BE2C (cell line): ENCODE measurements at regions not wholly inside any gene's neighbourhood (a gene's known extent, or its start where the extent isn't known, plus 50 kb on each side); places are given as distances from the start of the nearest gene placed in this dataset.

ENCODE experiments used
- DNase-seq: peaks from one replicate; pipeline ENCODE4 v3.0.0-alpha.2; 2020
- H3K27me3 ChIP-seq: fragments of 250-450 bp; sonication (Bioruptor Pico); 2 replicates; pipeline ENCODE4 v1.5.1; 2020; ENCODE audit warnings: mild to moderate bottlenecking
- H3K36me3 ChIP-seq: fragments of 250-450 bp; sonication (Bioruptor Pico); 2 replicates; pipeline ENCODE4 v1.5.1; 2020; ENCODE audit warnings: mild to moderate bottlenecking
- H3K4me1 ChIP-seq: fragments of 250-450 bp; sonication (Bioruptor Pico); 2 replicates; pipeline ENCODE4 v1.5.1; 2020
- H3K4me3 ChIP-seq: 2 replicates; pipeline ENCODE4 v1.5.1; 2011; ENCODE audit warnings: low read depth, low read length
- H3K9me3 ChIP-seq: fragments of 250-450 bp; sonication (Bioruptor Pico); 2 replicates; pipeline ENCODE4 v1.5.1; 2020
- TF ChIP-seq, protein P1 (sequence below): IDR thresholded peaks from 2 replicates; pipeline ENCODE4 v1.5.1; 2012; ENCODE audit warnings: mild to moderate bottlenecking, low read depth, low read length

DNA sequence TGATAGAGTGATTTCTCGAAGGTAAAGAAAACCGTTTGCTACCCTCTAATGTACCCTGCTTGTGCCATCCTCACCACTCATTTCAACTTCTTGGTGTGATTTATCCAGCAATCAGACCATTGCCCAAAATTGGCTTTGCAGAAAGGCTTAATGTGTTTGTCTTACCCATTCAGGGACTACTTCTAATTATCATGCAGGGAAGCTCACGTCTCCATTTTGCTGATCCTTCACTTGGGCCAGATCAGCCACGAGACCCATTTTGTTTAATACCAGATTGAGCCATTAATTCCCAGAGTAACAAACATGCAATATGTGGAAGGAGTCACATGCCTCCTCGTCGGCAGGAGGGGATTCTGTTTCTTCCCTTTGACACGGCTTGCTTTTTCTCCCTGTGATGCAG is 51.1 kb upstream of the CRY1 start:
- Histone ChIP-seq H3K4me3 (no peak overlapping the region), H3K9me3 (no peaks in the 10 kb centered on the region), H3K27me3 (0 out of 2 replicates have a peak, but pooled peaks cover 4% of the 10 kb centered on the region), H3K4me1 (no peaks in the 10 kb centered on the region; the same call in 1 of the 2 replicates), H3K36me3 (no peaks in the 10 kb centered on the region)
- TF ChIP-seq, protein P1, sequence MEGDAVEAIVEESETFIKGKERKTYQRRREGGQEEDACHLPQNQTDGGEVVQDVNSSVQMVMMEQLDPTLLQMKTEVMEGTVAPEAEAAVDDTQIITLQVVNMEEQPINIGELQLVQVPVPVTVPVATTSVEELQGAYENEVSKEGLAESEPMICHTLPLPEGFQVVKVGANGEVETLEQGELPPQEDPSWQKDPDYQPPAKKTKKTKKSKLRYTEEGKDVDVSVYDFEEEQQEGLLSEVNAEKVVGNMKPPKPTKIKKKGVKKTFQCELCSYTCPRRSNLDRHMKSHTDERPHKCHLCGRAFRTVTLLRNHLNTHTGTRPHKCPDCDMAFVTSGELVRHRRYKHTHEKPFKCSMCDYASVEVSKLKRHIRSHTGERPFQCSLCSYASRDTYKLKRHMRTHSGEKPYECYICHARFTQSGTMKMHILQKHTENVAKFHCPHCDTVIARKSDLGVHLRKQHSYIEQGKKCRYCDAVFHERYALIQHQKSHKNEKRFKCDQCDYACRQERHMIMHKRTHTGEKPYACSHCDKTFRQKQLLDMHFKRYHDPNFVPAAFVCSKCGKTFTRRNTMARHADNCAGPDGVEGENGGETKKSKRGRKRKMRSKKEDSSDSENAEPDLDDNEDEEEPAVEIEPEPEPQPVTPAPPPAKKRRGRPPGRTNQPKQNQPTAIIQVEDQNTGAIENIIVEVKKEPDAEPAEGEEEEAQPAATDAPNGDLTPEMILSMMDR = no peak
- no peak for DNase-seq

DNA sequence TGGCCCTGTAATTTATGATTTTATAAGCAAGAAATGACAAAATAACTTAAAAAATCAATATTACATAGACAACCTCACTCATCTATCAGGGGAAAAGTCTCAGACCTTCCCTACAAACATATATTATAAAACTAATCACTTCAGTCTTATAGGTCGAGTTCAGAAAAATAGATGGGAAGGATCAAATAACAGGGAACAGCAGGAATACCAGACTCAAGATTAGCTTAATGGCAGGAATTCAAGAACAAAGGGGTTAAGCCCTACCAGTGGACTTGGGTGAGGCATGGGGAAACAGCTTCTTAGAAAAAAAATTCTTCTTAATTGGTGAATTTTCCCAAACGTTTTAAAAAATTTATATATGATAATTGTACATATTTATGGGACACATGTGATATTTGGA is 51.6 kb upstream of the CRY1 start:
- Histone ChIP-seq H3K36me3 (no peaks in the 10 kb centered on the region), H3K9me3 (no peaks in the 10 kb centered on the region), H3K4me1 (no peaks in the 10 kb centered on the region), H3K27me3 (0 out of 2 replicates have a peak, but pooled peaks cover 4% of the 10 kb centered on the region), H3K4me3 (no peak overlapping the region)
- TF ChIP-seq, protein P1 = no peak
- no peak for DNase-seq

DNA sequence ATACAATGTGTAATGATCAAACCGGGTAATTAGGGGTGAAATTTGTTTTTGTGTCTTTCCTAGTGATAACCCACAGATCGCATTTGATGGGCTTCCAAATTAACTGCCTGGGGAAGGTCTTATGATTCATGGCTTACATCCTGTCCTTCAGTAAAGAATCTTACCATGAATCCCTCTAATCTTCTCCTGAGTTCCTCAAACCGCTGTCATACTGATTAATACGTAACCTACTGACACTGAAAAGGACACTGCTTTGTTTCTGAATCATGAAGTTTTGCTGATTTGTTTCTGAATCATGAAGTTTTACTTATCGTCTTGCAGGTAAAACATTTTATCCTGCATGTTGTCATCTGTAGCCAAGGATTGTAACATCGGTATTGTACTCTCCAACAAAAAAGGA is 52.0 kb upstream of the CRY1 start:
- TF ChIP-seq, protein P1 = no peak
- H3K4me3 ChIP-seq = no peak overlapping the region
- no peaks in the 10 kb centered on the region for H3K36me3 ChIP-seq
- no peak for DNase-seq
- no peaks in the 10 kb centered on the region for H3K9me3 ChIP-seq
- no peaks in the 10 kb centered on the region for H3K4me1 ChIP-seq
- H3K27me3 ChIP-seq = 0 out of 2 replicates have a peak, but pooled peaks cover 4% of the 10 kb centered on the region

DNA sequence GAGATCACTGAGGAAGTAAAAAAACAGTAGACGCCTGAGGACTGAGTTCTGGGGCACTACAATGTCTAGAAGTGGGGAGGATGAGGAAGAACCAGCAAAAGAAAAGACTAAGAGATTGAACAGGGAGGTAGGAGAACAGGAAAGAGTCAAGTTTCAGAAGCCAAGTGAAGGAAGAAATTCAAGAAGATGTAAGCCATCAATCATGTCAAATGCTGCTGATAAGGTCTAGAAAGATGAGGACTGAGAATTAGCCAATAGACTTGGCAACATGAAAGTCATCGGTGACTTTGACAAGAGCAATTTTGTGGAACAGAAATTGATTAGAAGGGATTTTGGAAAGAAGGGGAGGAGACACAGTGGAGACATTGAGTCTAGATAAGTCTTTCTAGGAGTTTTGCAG is 54.8 kb upstream of the CRY1 start:
- no peak for DNase-seq
- Histone ChIP-seq H3K4me3 (no peak overlapping the region), H3K4me1 (no peaks in the 10 kb centered on the region), H3K36me3 (no peaks in the 10 kb centered on the region), H3K27me3 (0 out of 2 replicates have a peak, but pooled peaks cover 4% of the 10 kb centered on the region), H3K9me3 (no peaks in the 10 kb centered on the region)
- TF ChIP-seq, protein P1 = no peak

DNA sequence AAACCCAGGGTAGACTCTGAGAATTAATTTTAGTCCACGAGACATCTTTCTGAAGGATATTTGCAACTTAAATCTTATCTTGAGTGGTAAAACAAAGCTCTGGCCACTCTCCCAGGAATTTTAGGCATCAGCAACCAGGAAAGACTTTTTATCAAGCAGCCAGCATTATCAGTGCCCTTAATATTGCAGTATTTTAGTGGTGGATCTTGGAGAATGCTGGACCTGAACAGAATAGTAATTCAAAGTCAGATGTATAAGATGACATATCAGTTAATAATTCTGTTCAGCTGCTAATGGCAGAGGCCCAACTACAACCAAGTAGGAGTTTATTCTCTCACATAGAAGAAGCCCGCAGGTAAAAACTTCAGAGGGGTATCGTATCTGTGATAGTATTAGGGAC is 59.0 kb upstream of the CRY1 start:
- Histone ChIP-seq H3K9me3 (no peaks in the 10 kb centered on the region), H3K4me3 (no peak overlapping the region), H3K36me3 (no peaks in the 10 kb centered on the region), H3K27me3 (peaks cover under 1% of the 10 kb centered on the region; the same call in 1 of the 2 replicates), H3K4me1 (no peaks in the 10 kb centered on the region)
- TF ChIP-seq, protein P1 = no peak
- DNase-seq = no peak

DNA sequence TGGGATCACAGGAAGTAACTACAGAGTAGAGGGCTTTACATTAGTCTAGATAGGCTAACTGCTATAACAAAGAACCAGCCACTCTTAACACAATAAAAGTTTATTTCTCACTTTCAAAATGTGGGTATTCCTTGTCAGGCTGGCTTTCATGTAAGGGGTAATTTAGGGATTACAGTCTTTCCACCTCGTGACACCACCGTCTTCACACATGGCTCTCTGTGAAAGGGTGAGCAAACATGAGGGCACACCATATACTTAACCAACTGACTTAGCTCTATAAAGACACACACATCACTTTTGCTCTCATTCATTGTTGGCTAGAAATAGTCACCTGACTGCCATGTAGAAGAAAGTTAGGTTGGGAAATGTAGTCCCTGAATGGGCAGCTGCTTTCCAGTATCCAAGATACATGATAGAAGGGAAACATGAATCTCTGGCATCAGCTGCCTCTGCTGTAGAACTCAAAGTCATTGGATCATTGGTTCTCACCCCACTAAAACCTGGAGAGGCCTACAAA is 66.1 kb upstream of the CRY1 start:
- peaks cover 12% of the 10 kb centered on the region for H3K27me3 ChIP-seq
- TF ChIP-seq, protein P1 = no peak
- H3K4me3 ChIP-seq = no peak overlapping the region
- no peaks in the 10 kb centered on the region; the same call in 1 of the 2 replicates for H3K9me3 ChIP-seq
- no peaks in the 10 kb centered on the region for H3K4me1 ChIP-seq
- no peak for DNase-seq
- H3K36me3 ChIP-seq = no peaks in the 10 kb centered on the region
